HepG2 (cell line): ENCODE measurements at regions not wholly inside any gene's neighbourhood (a gene's known extent, or its start where the extent isn't known, plus 50 kb on each side); places are given as distances from the start of the nearest gene placed in this dataset.

ENCODE experiments used
- ATAC-seq: fragments of 200-7000 bp; cut with Tn5 transposase; 3 replicates; pipeline ENCODE4 v1.9.1; 2020; ENCODE audit warnings: mild to moderate bottlenecking, moderate library complexity
- BruUV-seq: library from RNA; stranded (reverse); fragments of 400-500 nt; replicated peaks from 2 replicates; lab custom pipeline; 2021; lab: Mats Ljungman, UMichigan
- CTCF ChIA-PET: fragments of 300-600 bp; formaldehyde crosslinking; extraction: SDS; loops from one replicate; lab custom pipeline; 2021; ENCODE audit warnings: low total read pairs, inconsistent platforms, low intra/inter-chr PET ratio; lab: Yijun Ruan, JAX
- POLR2A ChIA-PET: fragments of 350-600 bp; sonication (Branson Sonifier 250); formaldehyde crosslinking; loops from one replicate; lab custom pipeline; 2020; ENCODE audit warnings: antibody characterized with exemption, inconsistent platforms; lab: Yijun Ruan, JAX
- DNase-seq: peaks from one replicate; pipeline ENCODE4 v3.0.0-alpha.2; 2015; ENCODE audit warnings: low spot score
- FAIRE-seq: peaks from 3 replicates; lab custom pipeline; 2011; peaks lifted over from hg19 to GRCh38; lab: Jason Lieb, UNC
- H2AFZ ChIP-seq: one replicate; pipeline ENCODE4 v1.6.1; 2011; ENCODE audit warnings: low read length, inconsistent platforms
- H3K27ac ChIP-seq: fragments of 300-600 bp; 3 replicates; pipeline ENCODE4 v1.8.0; 2011; ENCODE audit warnings: mixed run types, mild to moderate bottlenecking, mixed read lengths, low read length, inconsistent platforms; ENCODE audit not compliant: insufficient read depth; ENCODE audit errors: extremely low read length
- H3K27me3 ChIP-seq, 2 experiments: fragments of 200-600 bp in 1 of 2; 2 replicates in 1 of 2; 3 replicates in 1 of 2; pipeline versions ENCODE4 v1.6.0 to v1.8.0; 2011; ENCODE audit warnings: low read length in 2 of 2, mild to moderate bottlenecking in 2 of 2, moderate library complexity in 2 of 2, inconsistent platforms in 1 of 2; ENCODE audit not compliant: insufficient read depth in 2 of 2, control insufficient read depth in 1 of 2
- H3K36me3 ChIP-seq, 2 experiments: fragments of 200-600 bp in 1 of 2; replicated peaks in 1 of 2; 2 replicates in 1 of 2; 3 replicates in 1 of 2; pipeline versions ENCODE4 v1.5.1 to v1.8.0; 2011; ENCODE audit warnings: low read length in 2 of 2, inconsistent platforms in 1 of 2; ENCODE audit not compliant: insufficient read depth in 2 of 2, control insufficient read depth in 1 of 2
- H3K4me1 ChIP-seq: 2 replicates; pipeline ENCODE4 v1.5.1; 2012; ENCODE audit warnings: low read length, inconsistent platforms; ENCODE audit not compliant: insufficient read depth
- H3K4me2 ChIP-seq: 2 replicates; pipeline ENCODE4 v1.6.0; 2011; ENCODE audit warnings: low read depth, low read length, inconsistent platforms
- H3K4me3 ChIP-seq, 3 experiments: fragments of 200-600 bp in 1 of 3; sonication (generic), shearing (Covaris generic) in 1 of 3; replicated peaks in 1 of 3; 2 replicates each; pipeline ENCODE4 v1.5.1; 2011 to 2016; ENCODE audit warnings: low read length in 3 of 3, inconsistent platforms in 2 of 3, low read depth in 2 of 3, mild to moderate bottlenecking in 2 of 3, control low read depth in 1 of 3, mixed read lengths in 1 of 3; ENCODE audit not compliant: insufficient read depth in 1 of 3
- H3K79me2 ChIP-seq: one replicate; pipeline ENCODE4 v1.6.1; 2011; ENCODE audit warnings: low read length, inconsistent platforms; ENCODE audit not compliant: insufficient read depth
- H3K9ac ChIP-seq: 2 replicates; pipeline ENCODE4 v1.6.0; 2011; ENCODE audit warnings: mild to moderate bottlenecking, low read depth, low read length, inconsistent platforms; ENCODE audit not compliant: insufficient read depth
- H3K9me3 ChIP-seq: 2 replicates; pipeline ENCODE4 v1.5.1; 2012; ENCODE audit warnings: mild to moderate bottlenecking, low read length
- H4K20me1 ChIP-seq: 2 replicates; pipeline ENCODE4 v1.6.0; 2011; ENCODE audit warnings: inconsistent platforms, mild to moderate bottlenecking, low read length, moderate library complexity; ENCODE audit not compliant: insufficient read depth
- KLF16 ChIP-seq, 2 experiments: sonication (generic) in 1 of 2; formaldehyde crosslinking in 1 of 2; IDR thresholded peaks; 2 replicates each; pipeline versions ENCODE4 v1.6.1 to v1.8.0; 2016 to 2023; ENCODE audit warnings: missing genetic modification reagents in 2 of 2, missing compliant biosample characterization in 1 of 2
- MAFF ChIP-seq: IDR thresholded peaks from 2 replicates; pipeline ENCODE4 v1.6.1; 2011; ENCODE audit warnings: low read depth, low read length, improper control_type of control experiment
- MAFK ChIP-seq, 2 experiments: IDR thresholded peaks in 1 of 2; conservative IDR thresholded peaks in 1 of 2; 2 replicates each; pipeline ENCODE4 v1.6.1; 2011; ENCODE audit warnings: improper control_type of control experiment in 2 of 2, low read length in 2 of 2
- PRDM4 ChIP-seq: sonication (generic); formaldehyde crosslinking; IDR thresholded peaks from 2 replicates; pipeline ENCODE4 v1.9.0; 2021; ENCODE audit warnings: missing genetic modification reagents, borderline replicate concordance
- ZNF281 ChIP-seq: sonication (generic); formaldehyde crosslinking; IDR thresholded peaks from 2 replicates; pipeline ENCODE4 v1.4.0; 2020; ENCODE audit warnings: missing genetic modification reagents, borderline replicate concordance
- WGBS: methylation state at CpG from one replicate; pipeline ENCODE4 v1.1.6; 2017; ENCODE audit warnings: low lambda C conversion rate; 5-methylcytosine and 5-hydroxymethylcytosine counted together
- in situ Hi-C: cut with HindIII; loops from 2 replicates; pipeline ENCODE4 v1.10.0; 2017; ENCODE audit warnings: low pct_unique_long_range_greater_than_20kb; ENCODE audit not compliant: extremely low pct_ligation_motif_present
- intact Hi-C: fragments of 100-400 bp; cut with micrococcal nuclease; formaldehyde crosslinking; loops from one replicate; pipeline ENCODE4 v1.10.0; 2022; ENCODE audit not compliant: unreplicated experiment

GRCh38 chr6:140752234-140752633 lies 1377.8 kb upstream of the CITED2 start:
- H2AFZ ChIP-seq, result no peak overlapping the region
- no peak overlapping the region for H3K9ac ChIP-seq
- no peaks in the 10 kb centered on the region for H3K27me3 ChIP-seq
- peaks cover 56% of the 10 kb centered on the region for H3K9me3 ChIP-seq
- CTCF ChIA-PET, result no interaction called here
- H3K79me2 ChIP-seq, result no peaks in the 10 kb centered on the region
- H3K4me2 ChIP-seq, result no peak overlapping the region
- BruUV-seq, result no TSS peak
- DNase-seq (no peak), FAIRE-seq (no peak), ATAC-seq (no peak)
- H4K20me1 ChIP-seq, result no peaks in the 10 kb centered on the region
- intact Hi-C loops, result no loop called here
- no peak overlapping the region for H3K27ac ChIP-seq
- no peak overlapping the region for H3K4me3 ChIP-seq
- WGBS, result 14% methylated on average over 1 of the region's 1 CpG
- TF ChIP-seq PRDM4 (CRISPR knock-in tag), result no peak
- TF ChIP-seq MAFK (conservative IDR thresholded peaks at IDR 0.05 in 1 of 2, IDR thresholded peaks at IDR 0.05 in 1 of 2; ENCODE audit: low read length in 2 of 2), result peak; percentile 49 to 70; a peak in 3 of 4 replicates
- TF ChIP-seq MAFF, result peak; percentile 62
- no peak for TF ChIP-seq ZNF281
- TF ChIP-seq KLF16 (CRISPR knock-in tag; IDR thresholded peaks at IDR 0.05), result no peak
- POLR2A ChIA-PET, result no interaction called here
- no peaks in the 10 kb centered on the region for H3K36me3 ChIP-seq
- in situ Hi-C loops, result no loop called here
- H3K4me1 ChIP-seq, result no peaks in the 10 kb centered on the region
